PC-3 (cell line): ENCODE measurements at regions not wholly inside any gene's neighbourhood (a gene's known extent, or its start where the extent isn't known, plus 50 kb on each side); places are given as distances from the start of the nearest gene placed in this dataset.
A peak's percentile ranks its signal among the peaks of the same experiment; 100 is the strongest.

Source experiments
- ATAC-seq: fragments of 200-7000 bp; cut with Tn5 transposase; 2 replicates; pipeline ENCODE4 v1.9.1; 2020; ENCODE audit warnings: mild to moderate bottlenecking, moderate library complexity
- BruUV-seq: library from RNA; stranded (reverse); fragments of 400-500 nt; replicated peaks from 2 replicates; lab custom pipeline; 2021; lab: Mats Ljungman, UMichigan
- CTCF ChIA-PET: fragments of 300-600 bp; sonication (Branson Sonifier 250); formaldehyde crosslinking; loops from one replicate; lab custom pipeline; 2022; ENCODE audit warnings: antibody characterized with exemption; lab: Charles Lee
- POLR2A ChIA-PET: fragments of 300-600 bp; sonication (Branson Sonifier 250); formaldehyde crosslinking; loops from one replicate; lab custom pipeline; 2022; ENCODE audit warnings: antibody characterized with exemption; ENCODE audit not compliant: unreplicated experiment; lab: Charles Lee
- DNase-seq: peaks from one replicate; pipeline ENCODE4 v3.0.0-alpha.2; 2015
- H2AFZ ChIP-seq: fragments of 300-600 bp; sonication (generic); 2 replicates; pipeline ENCODE4 v1.6.0; 2016; ENCODE audit warnings: antibody characterized with exemption, low read length
- H3F3A ChIP-seq: fragments of 300-600 bp; sonication (generic); one replicate; pipeline ENCODE4 v1.6.0; 2017; ENCODE audit warnings: antibody characterized with exemption, low read length, control low read depth, mild to moderate bottlenecking; ENCODE audit not compliant: unreplicated experiment
- H3K27ac ChIP-seq: fragments of 300-600 bp; sonication (generic); 2 replicates; pipeline ENCODE4 v1.5.1; 2016; ENCODE audit warnings: mild to moderate bottlenecking, low read length
- H3K27me3 ChIP-seq: fragments of 300-600 bp; sonication (generic); 2 replicates; pipeline ENCODE4 v1.6.1; 2016; ENCODE audit warnings: low read length, mixed read lengths
- H3K36me3 ChIP-seq: fragments of 300-600 bp; sonication (generic); 2 replicates; pipeline ENCODE4 v1.6.1; 2016; ENCODE audit warnings: low read depth, mixed run types, low read length, mixed read lengths
- H3K4me1 ChIP-seq: fragments of 300-600 bp; sonication (generic); 2 replicates; pipeline ENCODE4 v1.5.1; 2016; ENCODE audit warnings: low read length; ENCODE audit not compliant: insufficient read depth
- H3K4me2 ChIP-seq: fragments of 300-600 bp; sonication (generic); 2 replicates; pipeline ENCODE4 v1.6.0; 2016; ENCODE audit warnings: low read length
- H3K4me3 ChIP-seq: fragments of 300-600 bp; sonication (generic); 2 replicates; pipeline ENCODE4 v1.5.1; 2016; ENCODE audit warnings: mild to moderate bottlenecking, low read length, mixed read lengths
- H3K79me2 ChIP-seq: fragments of 300-600 bp; sonication (generic); 2 replicates; pipeline ENCODE4 v1.6.1; 2017; ENCODE audit warnings: low read length, mixed read lengths
- H3K9ac ChIP-seq: fragments of 300-600 bp; sonication (generic); 2 replicates; pipeline ENCODE4 v1.6.0; 2016; ENCODE audit warnings: mild to moderate bottlenecking, low read length
- H3K9me2 ChIP-seq: fragments of 300-600 bp; sonication (generic); replicated peaks from 2 replicates; pipeline ENCODE4 v1.6.1; 2016; ENCODE audit warnings: mixed run types, low read length, mixed read lengths
- H3K9me3 ChIP-seq: fragments of 300-600 bp; sonication (generic); 2 replicates; pipeline ENCODE4 v1.6.1; 2016; ENCODE audit warnings: low read length, mixed read lengths
- H4K20me1 ChIP-seq: fragments of 300-600 bp; sonication (generic); 2 replicates; pipeline ENCODE4 v1.6.1; 2016; ENCODE audit warnings: low read length, mixed read lengths
- EZH2 ChIP-seq: fragments of 300-600 bp; sonication (generic); IDR thresholded peaks from one replicate; pipeline ENCODE4 v1.6.1; 2017; ENCODE audit warnings: antibody characterized with exemption, mild to moderate bottlenecking, low read length; ENCODE audit not compliant: unreplicated experiment
- EZH2phosphoT487 ChIP-seq: fragments of 300-600 bp; sonication (generic); IDR thresholded peaks from 2 replicates; pipeline ENCODE4 v1.6.1; 2018; ENCODE audit warnings: mild to moderate bottlenecking, antibody characterized with exemption, low read length, borderline replicate concordance
- intact Hi-C: fragments of 100-400 bp; cut with micrococcal nuclease; formaldehyde crosslinking; loops from 2 replicates; pipeline ENCODE4 v1.9.0; 2023
- TF ChIP-seq, protein P1 (sequence below): fragments of 300-600 bp; sonication (generic); conservative IDR thresholded peaks from 2 replicates; pipeline ENCODE4 v1.5.1; 2017; ENCODE audit warnings: antibody characterized with exemption, low read depth, mild to moderate bottlenecking, low read length

GRCh38 chr10:36647540-36647939 is 477.9 kb upstream of the ANKRD30A start:
- H3K9me3 ChIP-seq: no peaks in the 10 kb centered on the region
- no peaks in the 10 kb centered on the region for H3F3A ChIP-seq
- no peaks in the 10 kb centered on the region for H3K27me3 ChIP-seq
- no peak overlapping the region for H3K4me2 ChIP-seq
- no peaks in the 10 kb centered on the region for H3K79me2 ChIP-seq
- DNase-seq: no peak
- no peak overlapping the region for H3K9ac ChIP-seq
- H3K36me3 ChIP-seq: no peaks in the 10 kb centered on the region
- TF ChIP-seq, protein P1, sequence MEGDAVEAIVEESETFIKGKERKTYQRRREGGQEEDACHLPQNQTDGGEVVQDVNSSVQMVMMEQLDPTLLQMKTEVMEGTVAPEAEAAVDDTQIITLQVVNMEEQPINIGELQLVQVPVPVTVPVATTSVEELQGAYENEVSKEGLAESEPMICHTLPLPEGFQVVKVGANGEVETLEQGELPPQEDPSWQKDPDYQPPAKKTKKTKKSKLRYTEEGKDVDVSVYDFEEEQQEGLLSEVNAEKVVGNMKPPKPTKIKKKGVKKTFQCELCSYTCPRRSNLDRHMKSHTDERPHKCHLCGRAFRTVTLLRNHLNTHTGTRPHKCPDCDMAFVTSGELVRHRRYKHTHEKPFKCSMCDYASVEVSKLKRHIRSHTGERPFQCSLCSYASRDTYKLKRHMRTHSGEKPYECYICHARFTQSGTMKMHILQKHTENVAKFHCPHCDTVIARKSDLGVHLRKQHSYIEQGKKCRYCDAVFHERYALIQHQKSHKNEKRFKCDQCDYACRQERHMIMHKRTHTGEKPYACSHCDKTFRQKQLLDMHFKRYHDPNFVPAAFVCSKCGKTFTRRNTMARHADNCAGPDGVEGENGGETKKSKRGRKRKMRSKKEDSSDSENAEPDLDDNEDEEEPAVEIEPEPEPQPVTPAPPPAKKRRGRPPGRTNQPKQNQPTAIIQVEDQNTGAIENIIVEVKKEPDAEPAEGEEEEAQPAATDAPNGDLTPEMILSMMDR: no peak
- TF ChIP-seq EZH2phosphoT487: no peak
- TF ChIP-seq EZH2: no peak
- intact Hi-C loops: no loop called here
- H3K4me1 ChIP-seq: no peaks in the 10 kb centered on the region
- no peak for ATAC-seq
- no peak overlapping the region for H2AFZ ChIP-seq
- no peaks in the 10 kb centered on the region for H4K20me1 ChIP-seq
- CTCF ChIA-PET: no interaction called here
- H3K9me2 ChIP-seq: 0 out of 2 replicates have a peak, but pooled peaks cover 5% of the 10 kb centered on the region
- H3K4me3 ChIP-seq: no peak overlapping the region
- BruUV-seq: no TSS peak
- H3K27ac ChIP-seq: no peak overlapping the region
- POLR2A ChIA-PET: interaction anchor here (0.5 kb wide), 1 partner anchor 156 kb away, joined by 5 read pairs; no protein-coding TSS in a partner anchor

DNA sequence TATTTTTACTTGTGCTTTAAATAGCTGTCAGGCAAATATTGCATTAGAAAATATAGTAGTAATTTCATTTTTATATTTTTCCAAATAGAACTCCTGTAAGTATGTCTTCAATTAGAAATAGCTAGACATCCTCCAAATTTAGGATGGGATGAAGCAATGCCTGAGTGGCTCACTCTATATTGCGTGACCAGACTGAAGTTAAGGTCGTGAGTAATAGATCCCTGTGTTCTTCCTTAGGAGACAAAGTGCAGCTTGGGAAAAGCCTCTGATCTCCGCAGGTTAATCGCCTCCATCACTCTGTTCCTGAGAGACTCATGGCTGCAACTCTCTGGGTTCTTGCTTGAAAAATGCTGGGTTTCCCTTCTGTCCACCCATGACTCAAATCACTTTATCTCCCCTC is 484.8 kb upstream of the ANKRD30A start:
- Histone ChIP-seq H3K9me3 (peaks cover 6% of the 10 kb centered on the region; the same call in 1 of the 2 replicates), H2AFZ (no peak overlapping the region), H3K9ac (no peak overlapping the region), H3F3A (no peaks in the 10 kb centered on the region), H3K27me3 (no peaks in the 10 kb centered on the region), H3K27ac (no peak overlapping the region), H3K4me3 (no peak overlapping the region), H3K9me2 (no peaks in the 10 kb centered on the region), H3K4me1 (peaks cover 16% of the 10 kb centered on the region), H3K36me3 (no peaks in the 10 kb centered on the region), H3K79me2 (no peaks in the 10 kb centered on the region), H3K4me2 (no peak overlapping the region), H4K20me1 (no peaks in the 10 kb centered on the region)
- BruUV-seq: no TSS peak
- no peak for ATAC-seq
- intact Hi-C loops: no loop called here
- ChIA-PET CTCF (no interaction called here), POLR2A (no interaction called here)
- DNase-seq: no peak
- TF ChIP-seq, protein P1: no peak
- TF ChIP-seq EZH2: no peak
- TF ChIP-seq EZH2phosphoT487: no peak

DNA sequence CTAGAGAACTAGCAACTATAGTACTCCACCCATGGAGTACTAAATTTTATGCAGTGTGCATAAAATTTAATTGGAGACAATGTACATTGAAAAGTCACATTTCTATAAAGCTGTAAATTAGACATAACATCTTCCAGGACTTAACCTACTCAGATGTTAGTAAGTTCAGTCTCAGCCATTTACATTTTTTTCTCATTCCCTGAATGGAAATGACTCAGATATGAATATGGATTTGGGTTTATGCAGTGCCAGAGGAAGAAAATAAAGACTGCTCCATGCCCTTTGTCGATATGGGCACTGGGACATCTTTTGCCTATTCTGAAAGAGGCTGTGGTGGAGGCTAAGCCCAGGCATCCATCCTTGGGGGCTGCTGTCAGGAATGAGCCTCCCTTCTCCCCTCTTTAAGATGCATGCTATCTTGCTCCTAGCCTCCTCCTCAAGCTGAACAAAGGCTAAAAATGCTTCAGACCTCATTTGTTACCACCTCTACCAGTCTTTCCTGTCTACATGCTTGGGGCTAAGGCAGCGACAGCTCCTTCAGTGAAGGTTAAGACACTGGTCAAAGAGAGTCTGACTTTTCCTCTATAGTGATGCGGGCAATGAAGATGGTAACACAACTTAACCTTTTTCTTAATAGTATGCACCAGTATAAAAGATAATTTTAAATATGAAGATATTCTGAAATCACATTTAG is 486.8 kb upstream of the ANKRD30A start:
- ChIA-PET CTCF (no interaction called here), POLR2A (no interaction called here)
- intact Hi-C loops: loop anchor here (10.0 kb wide), 1 partner anchor 724 kb away; no protein-coding TSS in a partner anchor
- Histone ChIP-seq H3K4me1 (peaks cover 27% of the 10 kb centered on the region), H3K9me2 (no peaks in the 10 kb centered on the region), H4K20me1 (no peaks in the 10 kb centered on the region), H3K27ac (peak overlapping the region; percentile 32), H3F3A (no peaks in the 10 kb centered on the region), H3K27me3 (no peaks in the 10 kb centered on the region), H3K4me3 (no peak overlapping the region), H3K36me3 (no peaks in the 10 kb centered on the region), H3K9ac (peak overlapping the region; percentile 5; the same call in 1 of the 2 replicates), H3K4me2 (0 out of 2 replicates have a peak overlapping the region, but pooled peaks have one; percentile 0), H2AFZ (peak overlapping the region; percentile 10), H3K79me2 (no peaks in the 10 kb centered on the region), H3K9me3 (peaks cover 6% of the 10 kb centered on the region; the same call in 1 of the 2 replicates)
- no peak for TF ChIP-seq EZH2phosphoT487
- no peak for TF ChIP-seq EZH2
- TF ChIP-seq, protein P1: no peak
- ATAC-seq (peak; percentile 21), DNase-seq (peak; percentile 57)
- no TSS peak for BruUV-seq
